Stimulated activated CD4-positive, alpha-beta T cell treated with anti-CD3 and anti-CD28 coated beads, Interleukin-12 subunit alpha, Interleukin-12 subunit beta, amount 100 ng/mL, for 4 hours (primary cell): ENCODE measurements at regions not wholly inside any gene's neighbourhood (a gene's known extent, or its start where the extent isn't known, plus 50 kb on each side); places are given as distances from the start of the nearest gene placed in this dataset.
"Not testable (repeated sequence)": the region's sequence is repeated elsewhere in the genome, so short reads cannot be mapped to it uniquely, and the experiment has no call there.

ENCODE experiments used
- DNase-seq: peaks from one replicate; pipeline ENCODE4 v3.0.0-alpha.2; 2020

GRCh38 chr2:34787341-34787740, 1188.2 kb upstream of the FAM98A start:
- no peak for DNase-seq

GRCh38 chr2:34785206-34785785, 1186.2 kb upstream of the FAM98A start:
- no peak for DNase-seq

GRCh38 chr2:34784701-34785100, 1185.6 kb upstream of the FAM98A start:
- DNase-seq: no peak

- not testable (repeated sequence) for DNase-seq
Measured at GRCh38 chr2:34750742-34751141, 1151.6 kb upstream of the FAM98A start.

- DNase-seq: no peak
Measured at GRCh38 chr2:34747643-34748042, 1148.5 kb upstream of the FAM98A start.

- no peak for DNase-seq
Measured at GRCh38 chr2:34738691-34739090, 1139.6 kb upstream of the FAM98A start.

GRCh38 chr2:34737146-34737545, 1138.0 kb upstream of the FAM98A start:
- DNase-seq: no peak

GRCh38 chr2:34736482-34736881, 1137.4 kb upstream of the FAM98A start:
- DNase-seq: no peak

GRCh38 chr2:34734662-34735061, 1135.6 kb upstream of the FAM98A start:
- DNase-seq: no peak

GRCh38 chr2:34734042-34734441, 1134.9 kb upstream of the FAM98A start:
- no peak for DNase-seq

GRCh38 chr2:34731292-34731691, 1132.2 kb upstream of the FAM98A start:
- no peak for DNase-seq

GRCh38 chr2:34729845-34730244, 1130.7 kb upstream of the FAM98A start:
- no peak for DNase-seq

GRCh38 chr2:34724107-34724506, 1125.0 kb upstream of the FAM98A start:
- no peak for DNase-seq

- DNase-seq: no peak
Measured at GRCh38 chr2:34723683-34724082, 1124.6 kb upstream of the FAM98A start.

- DNase-seq: no peak
Measured at GRCh38 chr2:34719206-34719605, 1120.1 kb upstream of the FAM98A start.

GRCh38 chr2:34705551-34706247, 1106.6 kb upstream of the FAM98A start:
- DNase-seq: no peak

GRCh38 chr2:34703292-34703691, 1104.2 kb upstream of the FAM98A start:
- no peak for DNase-seq

- not testable (repeated sequence) for DNase-seq
Measured at GRCh38 chr2:34702391-34702790, 1103.3 kb upstream of the FAM98A start.

- DNase-seq: not testable (repeated sequence)
Measured at GRCh38 chr2:34677591-34677990, 1078.5 kb upstream of the FAM98A start.

- not testable (repeated sequence) for DNase-seq
Measured at GRCh38 chr2:34677119-34677531, 1078.0 kb upstream of the FAM98A start.

- no peak for DNase-seq
Measured at GRCh38 chr2:34670482-34670881, 1071.4 kb upstream of the FAM98A start.

GRCh38 chr2:34666821-34667220, 1067.7 kb upstream of the FAM98A start:
- no peak for DNase-seq

- no peak for DNase-seq
Measured at GRCh38 chr2:34664266-34664665, 1065.2 kb upstream of the FAM98A start.

GRCh38 chr2:34663314-34663713, 1064.2 kb upstream of the FAM98A start:
- DNase-seq: no peak

GRCh38 chr2:34660741-34661140, 1061.6 kb upstream of the FAM98A start:
- no peak for DNase-seq
